PC-9 (cell line): ENCODE measurements at regions not wholly inside any gene's neighbourhood (a gene's known extent, or its start where the extent isn't known, plus 50 kb on each side); places are given as distances from the start of the nearest gene placed in this dataset.

Source experiments
- BruUV-seq: library from RNA; stranded (reverse); fragments of 400-500 nt; replicated peaks from 2 replicates; lab custom pipeline; 2021; lab: Mats Ljungman, UMichigan
- CTCF ChIA-PET: fragments of 300-600 bp; sonication (Branson Sonifier 250); formaldehyde crosslinking; loops from one replicate; lab custom pipeline; 2022; ENCODE audit warnings: antibody characterized with exemption; lab: Charles Lee
- POLR2A ChIA-PET: fragments of 300-600 bp; sonication (Branson Sonifier 250); formaldehyde crosslinking; loops from one replicate; lab custom pipeline; 2022; ENCODE audit warnings: antibody characterized with exemption; ENCODE audit not compliant: unreplicated experiment; lab: Charles Lee
- DNase-seq, 2 experiments: peaks; one replicate each; pipeline versions ENCODE4 v3.0.0 to v3.0.0-alpha.2; 2015 to 2022; ENCODE audit warnings: mixed read lengths in 1 of 2
- H2AFZ ChIP-seq: fragments of 200-600 bp; sonication (generic); 2 replicates; pipeline ENCODE4 v1.8.1; 2017; ENCODE audit warnings: antibody characterized with exemption
- H3F3A ChIP-seq: fragments of 200-600 bp; sonication (generic); 2 replicates; pipeline ENCODE4 v1.8.1; 2017; ENCODE audit warnings: antibody characterized with exemption, mild to moderate bottlenecking, low read depth; ENCODE audit not compliant: insufficient read depth
- H3K27ac ChIP-seq: fragments of 200-600 bp; sonication (generic); 2 replicates; pipeline ENCODE4 v1.6.1; 2016; ENCODE audit warnings: mixed run types
- H3K27me3 ChIP-seq: fragments of 200-600 bp; sonication (generic); 2 replicates; pipeline ENCODE4 v1.6.1; 2016; ENCODE audit warnings: low read depth, mixed run types; ENCODE audit not compliant: insufficient read depth
- H3K36me3 ChIP-seq: fragments of 200-600 bp; sonication (generic); 2 replicates; pipeline ENCODE4 v1.6.1; 2016; ENCODE audit warnings: low read depth, mixed run types
- H3K4me1 ChIP-seq: fragments of 200-600 bp; sonication (generic); replicated peaks from 2 replicates; pipeline ENCODE4 v1.6.1; 2016; ENCODE audit warnings: mixed run types; ENCODE audit not compliant: insufficient read depth
- H3K4me2 ChIP-seq: fragments of 200-600 bp; sonication (generic); 2 replicates; pipeline ENCODE4 v1.6.1; 2017; ENCODE audit warnings: mixed run types
- H3K4me3 ChIP-seq: fragments of 200-600 bp; sonication (generic); 2 replicates; pipeline ENCODE4 v1.6.1; 2016; ENCODE audit warnings: mixed run types
- H3K79me2 ChIP-seq: fragments of 200-600 bp; sonication (generic); 2 replicates; pipeline ENCODE4 v1.6.1; 2017; ENCODE audit warnings: low read depth, mixed run types
- H3K9me2 ChIP-seq: fragments of 200-600 bp; sonication (generic); 2 replicates; pipeline ENCODE4 v1.8.1; 2017; ENCODE audit warnings: mild to moderate bottlenecking; ENCODE audit not compliant: insufficient read depth
- H3K9me3 ChIP-seq: fragments of 200-600 bp; sonication (generic); 2 replicates; pipeline ENCODE4 v1.8.1; 2016; ENCODE audit warnings: low read depth; ENCODE audit not compliant: insufficient read depth
- H4K20me1 ChIP-seq: fragments of 200-600 bp; sonication (generic); 2 replicates; pipeline ENCODE4 v1.8.1; 2017; ENCODE audit not compliant: insufficient read depth
- CTCF ChIP-seq: fragments of 200-600 bp; sonication (generic); conservative IDR thresholded peaks from 2 replicates; pipeline ENCODE4 v1.6.1; 2017; ENCODE audit warnings: mixed run types, antibody characterized with exemption, mild to moderate bottlenecking, moderate library complexity
- EZH2 ChIP-seq: fragments of 200-600 bp; sonication (generic); IDR thresholded peaks from 2 replicates; pipeline ENCODE4 v1.8.0; 2017; ENCODE audit warnings: antibody characterized with exemption, low read depth
- intact Hi-C: fragments of 100-400 bp; cut with micrococcal nuclease; formaldehyde crosslinking; loops from one replicate; pipeline ENCODE4 v1.10.0; 2022; ENCODE audit not compliant: unreplicated experiment

- no peak for DNase-seq
- Histone ChIP-seq H3K4me3 (no peak overlapping the region), H4K20me1 (no peaks in the 10 kb centered on the region), H3K27ac (peak overlapping the region; percentile 45; the same call in 1 of the 2 replicates), H3K9me3 (no peaks in the 10 kb centered on the region), H3K9me2 (no peaks in the 10 kb centered on the region), H3F3A (no peaks in the 10 kb centered on the region), H3K36me3 (no peaks in the 10 kb centered on the region), H2AFZ (no peak overlapping the region), H3K27me3 (no peaks in the 10 kb centered on the region), H3K4me1 (peaks cover 13% of the 10 kb centered on the region), H3K79me2 (no peaks in the 10 kb centered on the region), H3K4me2 (peak overlapping the region; percentile 30)
- CTCF ChIA-PET = no interaction called here
- TF ChIP-seq EZH2 = no peak
- TF ChIP-seq CTCF = no peak
- no TSS peak for BruUV-seq
- intact Hi-C loops = no loop called here
- POLR2A ChIA-PET = interaction anchor here (0.6 kb wide), 1 partner anchor 42 kb away, joined by 5 read pairs; no protein-coding TSS in a partner anchor
These were observed 115.5 kb upstream of the RAB27B start for GRCh38 chr18:54712758-54713157.

GRCh38 chr18:54713386-54713785 lies 114.9 kb upstream of the RAB27B start:
- Histone ChIP-seq H3K4me3 (no peak overlapping the region), H3K36me3 (no peaks in the 10 kb centered on the region), H3K27me3 (no peaks in the 10 kb centered on the region), H3K79me2 (no peaks in the 10 kb centered on the region), H3K4me1 (peaks cover 13% of the 10 kb centered on the region), H4K20me1 (no peaks in the 10 kb centered on the region), H2AFZ (no peak overlapping the region), H3K4me2 (no peak overlapping the region), H3K27ac (no peak overlapping the region), H3K9me2 (no peaks in the 10 kb centered on the region), H3K9me3 (no peaks in the 10 kb centered on the region), H3F3A (no peaks in the 10 kb centered on the region)
- no peak for TF ChIP-seq CTCF
- ChIA-PET POLR2A (interaction anchor here (0.6 kb wide), 1 partner anchor 42 kb away, joined by 5 read pairs; no protein-coding TSS in a partner anchor), CTCF (no interaction called here)
- DNase-seq = no peak
- intact Hi-C loops = no loop called here
- BruUV-seq = no TSS peak

- no peaks in the 10 kb centered on the region for H3K9me3 ChIP-seq
- BruUV-seq = no TSS peak
- H2AFZ ChIP-seq = no peak overlapping the region
- DNase-seq = no peak
- no peaks in the 10 kb centered on the region for H3K79me2 ChIP-seq
- H3K27ac ChIP-seq = no peak overlapping the region
- no peak for TF ChIP-seq CTCF
- no peak for TF ChIP-seq EZH2
- H3K36me3 ChIP-seq = no peaks in the 10 kb centered on the region
- peaks cover 13% of the 10 kb centered on the region for H3K4me1 ChIP-seq
- no peaks in the 10 kb centered on the region for H3K9me2 ChIP-seq
- CTCF ChIA-PET = no interaction called here
- H3K27me3 ChIP-seq = no peaks in the 10 kb centered on the region
- no peak overlapping the region for H3K4me2 ChIP-seq
- POLR2A ChIA-PET = no interaction called here
- no peaks in the 10 kb centered on the region for H4K20me1 ChIP-seq
- intact Hi-C loops = no loop called here
- no peaks in the 10 kb centered on the region for H3F3A ChIP-seq
- no peak overlapping the region for H3K4me3 ChIP-seq
These were observed 113.4 kb upstream of the RAB27B start for GRCh38 chr18:54714851-54715250.
